ENCODE measurements at regions not wholly inside any gene's neighbourhood (a gene's known extent, or its start where the extent isn't known, plus 50 kb on each side); places are given as distances from the start of the nearest gene placed in this dataset.
"Not testable (repeated sequence)": the region's sequence is repeated elsewhere in the genome, so short reads cannot be mapped to it uniquely, and the experiment has no call there.

DNA sequence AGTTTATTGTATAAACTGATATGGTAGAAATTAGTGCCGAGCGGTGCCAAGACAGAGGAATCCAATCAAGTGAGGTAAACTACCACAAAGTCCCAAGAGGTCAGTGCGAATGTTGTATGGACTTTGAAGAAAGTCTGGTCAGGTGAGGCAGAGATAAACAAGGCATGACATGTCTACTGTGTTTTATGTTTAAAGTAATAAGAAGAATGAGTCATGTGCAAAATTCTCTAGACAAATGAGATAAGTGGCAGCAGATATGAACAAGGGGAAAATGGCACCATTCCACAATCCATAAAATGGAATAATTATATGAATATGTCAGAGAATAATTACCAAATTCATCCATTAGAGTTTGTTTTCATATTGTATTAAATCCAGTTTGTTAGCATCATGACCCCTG is 364.1 kb upstream of the CCNH start:
- ATAC-seq (no peak), DNase-seq (ENCODE audit: extremely low read depth in 1 of 4, low spot score in 3 of 4) (no peak), FAIRE-seq (no peak)
- H3K9ac ChIP-seq (ENCODE audit: insufficient read depth in 1 of 2, low read depth in 2 of 2, low read length in 2 of 2), result no peak overlapping the region
- H3K4me1 ChIP-seq (replicated peaks in 1 of 2; ENCODE audit: control insufficient read depth in 2 of 2, insufficient read depth in 2 of 2, low read length in 2 of 2), result no peaks in the 10 kb centered on the region
- no peak overlapping the region for H2AFZ ChIP-seq (ENCODE audit: low read depth, low read length)
- in situ Hi-C loops (cut with MboI) (no loop called here), intact Hi-C loops (cut with micrococcal nuclease) (loop anchor here (10.0 kb wide), 1 partner anchor 352 kb away; no protein-coding TSS in a partner anchor)
- H3K4me2 ChIP-seq (ENCODE audit: insufficient read depth, low read length), result no peak overlapping the region
- no peaks in the 10 kb centered on the region for H3K27me3 ChIP-seq (ENCODE audit: control insufficient read depth in 2 of 2, insufficient read depth in 2 of 2, low read length in 2 of 2)
- no peak overlapping the region for H3K27ac ChIP-seq (ENCODE audit: extremely low read depth, low read depth, low read length)
- H3K9me3 ChIP-seq (replicated peaks; ENCODE audit: control insufficient read depth, insufficient read depth, low read depth, low read length), result no peaks in the 10 kb centered on the region
- POLR2A ChIA-PET, result no interaction called here
- H3K4me3 ChIP-seq, result no peak overlapping the region
- CTCF ChIA-PET (ENCODE audit: low intra/inter-chr PET ratio), result no interaction called here
- no peaks in the 10 kb centered on the region for H3K79me2 ChIP-seq (ENCODE audit: control insufficient read depth, insufficient read depth, low read length)
- H4K20me1 ChIP-seq (replicated peaks; ENCODE audit: control insufficient read depth, insufficient read depth, low read length), result no peaks in the 10 kb centered on the region
- BruUV-seq (replicated peaks), result no TSS peak
- TF ChIP-seq, protein P1, sequence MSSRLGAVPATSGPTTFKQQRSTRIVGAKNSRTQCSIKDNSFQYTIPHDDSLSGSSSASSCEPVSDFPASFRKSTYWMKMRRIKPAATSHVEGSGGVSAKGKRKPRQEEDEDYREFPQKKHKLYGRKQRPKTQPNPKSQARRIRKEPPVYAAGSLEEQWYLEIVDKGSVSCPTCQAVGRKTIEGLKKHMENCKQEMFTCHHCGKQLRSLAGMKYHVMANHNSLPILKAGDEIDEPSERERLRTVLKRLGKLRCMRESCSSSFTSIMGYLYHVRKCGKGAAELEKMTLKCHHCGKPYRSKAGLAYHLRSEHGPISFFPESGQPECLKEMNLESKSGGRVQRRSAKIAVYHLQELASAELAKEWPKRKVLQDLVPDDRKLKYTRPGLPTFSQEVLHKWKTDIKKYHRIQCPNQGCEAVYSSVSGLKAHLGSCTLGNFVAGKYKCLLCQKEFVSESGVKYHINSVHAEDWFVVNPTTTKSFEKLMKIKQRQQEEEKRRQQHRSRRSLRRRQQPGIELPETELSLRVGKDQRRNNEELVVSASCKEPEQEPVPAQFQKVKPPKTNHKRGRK (tag; IDR thresholded peaks at IDR 0.05), result no peak
- TF ChIP-seq, protein P2, sequence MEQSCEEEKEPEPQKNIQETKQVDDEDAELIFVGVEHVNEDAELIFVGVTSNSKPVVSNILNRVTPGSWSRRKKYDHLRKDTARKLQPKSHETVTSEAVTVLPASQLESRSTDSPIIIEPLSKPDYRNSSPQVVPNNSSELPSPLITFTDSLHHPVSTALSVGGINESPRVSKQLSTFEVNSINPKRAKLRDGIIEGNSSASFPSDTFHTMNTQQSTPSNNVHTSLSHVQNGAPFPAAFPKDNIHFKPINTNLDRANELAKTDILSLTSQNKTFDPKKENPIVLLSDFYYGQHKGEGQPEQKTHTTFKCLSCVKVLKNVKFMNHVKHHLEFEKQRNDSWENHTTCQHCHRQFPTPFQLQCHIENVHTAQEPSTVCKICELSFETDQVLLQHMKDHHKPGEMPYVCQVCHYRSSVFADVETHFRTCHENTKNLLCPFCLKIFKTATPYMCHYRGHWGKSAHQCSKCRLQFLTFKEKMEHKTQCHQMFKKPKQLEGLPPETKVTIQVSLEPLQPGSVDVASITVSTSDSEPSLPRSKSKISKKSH (CRISPR knock-in tag; IDR thresholded peaks at IDR 0.05), result no peak
- no peak for TF ChIP-seq HNRNPUL1 (IDR thresholded peaks at IDR 0.05; ENCODE audit: low read length)
- no peaks in the 10 kb centered on the region for H3K9me1 ChIP-seq (ENCODE audit: control insufficient read depth, insufficient read depth, low read length)
- H3K36me3 ChIP-seq (ENCODE audit: control insufficient read depth, insufficient read depth, low read length), result no peaks in the 10 kb centered on the region
- WGBS (ENCODE audit: insufficient coverage, low coverage, missing lambda C conversion rate), result 0% methylated on average over 3 of the region's 3 CpGs

GRCh38 chr5:87776302-87776701 is 363.6 kb upstream of the CCNH start:
- H4K20me1 ChIP-seq (replicated peaks; ENCODE audit: control insufficient read depth, insufficient read depth, low read length); DNase-seq (ENCODE audit: extremely low read depth in 1 of 4, low spot score in 3 of 4); CTCF ChIA-PET (ENCODE audit: low intra/inter-chr PET ratio); BruUV-seq (replicated peaks); H3K36me3 ChIP-seq (ENCODE audit: control insufficient read depth, insufficient read depth, low read length); H3K4me2 ChIP-seq (ENCODE audit: insufficient read depth, low read length); H3K4me3 ChIP-seq; H3K27ac ChIP-seq (ENCODE audit: extremely low read depth, low read depth, low read length); FAIRE-seq; H3K9me3 ChIP-seq (replicated peaks; ENCODE audit: control insufficient read depth, insufficient read depth, low read depth, low read length); H2AFZ ChIP-seq (ENCODE audit: low read depth, low read length); H3K79me2 ChIP-seq (ENCODE audit: control insufficient read depth, insufficient read depth, low read length); H3K27me3 ChIP-seq (ENCODE audit: control insufficient read depth in 2 of 2, insufficient read depth in 2 of 2, low read length in 2 of 2); H3K9ac ChIP-seq (ENCODE audit: insufficient read depth in 1 of 2, low read depth in 2 of 2, low read length in 2 of 2); ATAC-seq; POLR2A ChIA-PET; in situ Hi-C loops (cut with MboI); H3K9me1 ChIP-seq (ENCODE audit: control insufficient read depth, insufficient read depth, low read length); H3K4me1 ChIP-seq (replicated peaks in 1 of 2; ENCODE audit: control insufficient read depth in 2 of 2, insufficient read depth in 2 of 2, low read length in 2 of 2): not testable (repeated sequence)
- intact Hi-C loops (cut with micrococcal nuclease), result loop anchor here (10.0 kb wide), 1 partner anchor 352 kb away; no protein-coding TSS in a partner anchor
- 3% methylated on average over 7 of the region's 7 CpGs for WGBS (ENCODE audit: insufficient coverage, low coverage, missing lambda C conversion rate)

Measured in K562 (cell line).